GF-D8 (cell line): ENCODE measurements at regions not wholly inside any gene's neighbourhood (a gene's known extent, or its start where the extent isn't known, plus 50 kb on each side); places are given as distances from the start of the nearest gene placed in this dataset.
"Not testable (repeated sequence)": the region's sequence is repeated elsewhere in the genome, so short reads cannot be mapped to it uniquely, and the experiment has no call there.

Source experiments
- DNase-seq: peaks from one replicate; lab custom pipeline; 2025; lab: John Stamatoyannopoulos, UW

DNA sequence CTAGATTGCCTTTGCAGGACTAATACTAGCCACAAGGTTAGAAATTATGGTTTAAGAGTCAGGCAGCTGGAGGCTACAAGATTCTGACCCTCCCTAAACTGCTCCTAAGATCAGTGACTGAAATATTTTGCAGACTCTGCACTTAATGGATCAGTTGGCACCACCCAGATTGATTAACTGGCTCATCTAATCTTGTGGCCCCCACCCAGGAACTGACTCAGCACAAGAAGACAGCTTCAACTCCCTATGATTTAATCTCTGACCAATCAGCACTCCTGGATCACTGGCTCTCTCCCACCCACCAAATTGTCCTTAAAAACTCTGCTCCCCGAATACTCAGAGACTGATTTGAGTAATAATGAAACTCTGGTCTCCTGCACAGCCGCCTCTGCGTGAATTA is 145.4 kb upstream of the LCORL start:
- no peak for DNase-seq

DNA sequence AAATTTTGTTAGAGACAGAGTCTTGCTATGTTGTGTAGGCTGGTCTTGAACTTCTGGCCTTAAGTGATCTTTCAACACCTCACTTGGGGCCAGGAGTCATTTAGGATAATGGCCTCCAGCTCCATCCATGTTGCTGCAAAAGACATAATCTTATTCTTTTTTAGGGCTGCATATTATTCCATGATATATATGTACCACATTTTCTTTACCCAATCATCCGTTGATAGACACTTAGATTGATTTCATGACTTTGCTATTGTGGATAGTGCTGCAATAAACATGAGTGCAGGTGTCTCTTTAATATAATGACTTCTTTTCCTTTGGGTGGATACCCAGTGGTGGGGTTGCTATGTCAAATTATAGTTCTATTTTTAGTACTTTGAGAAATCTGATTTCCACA is 140.9 kb upstream of the LCORL start:
- no peak for DNase-seq

- DNase-seq: not testable (repeated sequence)
Observed at GRCh38 chr4:18159117-18159912, 137.8 kb upstream of the LCORL start.

GRCh38 chr4:18155067-18156041 is 133.8 kb upstream of the LCORL start:
- no peak for DNase-seq

DNA sequence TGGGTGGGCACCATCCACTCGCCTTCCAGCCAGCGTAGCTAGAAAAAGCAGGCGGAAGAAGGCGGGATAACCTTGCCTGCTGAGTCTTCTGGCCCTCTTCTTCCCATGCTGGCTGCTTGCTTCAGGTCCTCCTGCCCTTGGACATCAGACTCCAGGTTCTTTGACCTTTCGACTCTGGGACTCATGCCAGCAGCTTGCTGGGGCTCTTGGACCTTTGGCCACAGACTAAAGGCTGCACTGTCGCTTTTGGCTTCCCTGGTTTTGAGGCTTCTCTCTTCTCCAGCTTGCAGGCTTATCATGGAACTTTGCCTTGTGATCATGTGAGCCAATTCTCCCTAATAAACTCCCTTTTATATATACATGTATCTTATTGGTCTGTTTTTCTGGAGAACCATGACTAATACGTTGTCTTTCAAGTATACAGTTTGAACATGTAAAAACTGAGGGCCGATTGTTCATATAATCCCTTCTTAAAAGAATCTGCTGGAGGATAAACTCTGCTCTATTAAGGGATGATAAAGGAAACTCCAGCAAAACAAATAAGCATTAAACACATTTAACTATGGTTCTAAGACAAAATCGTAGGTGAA is 116.6 kb upstream of the LCORL start:
- no peak for DNase-seq

DNA sequence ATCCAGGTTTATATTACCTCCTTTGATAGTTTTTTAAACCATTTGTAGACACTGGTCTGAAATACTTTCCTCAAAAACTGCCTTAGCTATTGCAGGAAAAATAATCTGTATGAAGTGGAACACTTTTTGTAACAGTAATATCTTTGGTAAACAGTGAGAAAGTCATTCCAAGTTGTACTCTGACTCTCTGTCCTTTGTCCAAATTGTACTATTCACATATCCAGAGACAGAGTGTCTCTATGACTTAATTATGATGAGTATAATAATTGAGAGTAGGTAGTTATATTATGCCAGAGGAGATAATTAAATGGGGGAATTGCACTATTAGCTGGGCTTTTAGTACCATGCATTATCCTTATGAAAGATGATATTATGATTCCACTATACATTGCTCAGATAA is 112.6 kb upstream of the LCORL start:
- no peak for DNase-seq

DNA sequence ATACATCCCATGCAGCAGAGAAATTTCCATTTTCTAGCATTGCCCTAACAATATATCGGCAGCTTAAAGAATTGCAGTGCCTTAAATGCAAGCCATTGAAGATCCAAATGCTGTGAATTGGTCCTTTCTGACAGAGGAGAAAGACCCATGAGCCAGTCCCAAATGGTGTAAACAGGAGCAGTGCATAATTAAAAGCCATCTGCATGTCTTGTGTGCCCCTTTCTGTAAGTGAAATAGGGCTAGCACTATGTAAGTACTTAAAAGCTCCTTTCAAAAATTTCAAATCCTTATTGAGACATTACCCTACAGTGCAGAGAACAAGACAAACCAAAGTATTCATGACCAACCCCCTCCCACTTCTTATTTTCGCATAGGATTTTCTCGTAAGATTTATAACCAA is 108.7 kb upstream of the LCORL start:
- DNase-seq: no peak

- DNase-seq: no peak
Observed at GRCh38 chr4:18128241-18128640, 106.7 kb upstream of the LCORL start.

DNA sequence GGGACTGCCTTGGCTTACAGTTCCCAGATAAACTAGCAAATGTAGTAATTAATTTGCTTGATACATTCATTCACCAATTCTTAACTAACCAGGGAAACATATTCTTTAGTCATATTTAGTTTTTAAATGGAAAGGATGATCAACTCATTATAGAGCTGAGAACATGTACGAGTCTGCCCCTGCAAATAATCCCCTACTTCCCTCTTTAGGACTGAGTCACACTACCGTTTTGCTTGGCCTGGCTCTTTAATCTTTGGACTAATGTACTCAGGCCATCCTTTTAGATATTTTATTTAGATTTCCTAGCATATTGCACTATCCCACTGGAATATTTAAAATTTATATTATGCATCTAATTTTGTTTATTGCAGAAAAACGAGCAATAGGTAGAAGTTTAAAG is 105.5 kb upstream of the LCORL start:
- DNase-seq: no peak

DNA sequence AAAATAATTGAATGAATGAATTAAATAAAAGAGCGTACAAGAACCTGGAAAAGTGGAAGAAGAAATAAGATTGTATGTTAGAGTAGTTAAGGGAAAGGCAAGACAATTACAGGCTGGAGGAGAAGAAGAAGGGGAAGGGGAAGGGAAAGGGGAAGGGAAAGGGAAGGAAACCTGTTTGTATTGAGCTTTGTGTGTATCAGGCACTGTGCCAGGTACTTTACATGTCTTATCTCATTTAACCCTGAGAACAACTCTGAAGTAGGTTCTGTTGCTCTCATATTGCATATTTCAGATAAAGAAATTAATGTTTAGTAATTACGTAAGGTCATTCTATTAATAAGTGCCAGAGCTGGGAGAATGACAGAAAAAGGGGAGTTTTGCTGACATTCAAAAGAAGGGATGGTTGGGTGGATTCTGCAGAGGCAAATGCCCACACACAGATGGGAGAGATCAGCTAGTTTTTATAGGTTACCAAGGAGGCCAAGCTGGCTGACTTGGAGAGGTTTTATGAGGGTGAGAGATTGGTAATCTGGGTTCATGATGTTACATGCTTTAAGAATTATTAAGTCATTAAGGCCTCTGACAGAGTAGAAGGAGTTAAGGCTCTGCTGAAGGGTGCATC is 92.3 kb upstream of the LCORL start:
- no peak for DNase-seq

GRCh38 chr4:18111081-18111480 is 89.5 kb upstream of the LCORL start:
- no peak for DNase-seq

DNA sequence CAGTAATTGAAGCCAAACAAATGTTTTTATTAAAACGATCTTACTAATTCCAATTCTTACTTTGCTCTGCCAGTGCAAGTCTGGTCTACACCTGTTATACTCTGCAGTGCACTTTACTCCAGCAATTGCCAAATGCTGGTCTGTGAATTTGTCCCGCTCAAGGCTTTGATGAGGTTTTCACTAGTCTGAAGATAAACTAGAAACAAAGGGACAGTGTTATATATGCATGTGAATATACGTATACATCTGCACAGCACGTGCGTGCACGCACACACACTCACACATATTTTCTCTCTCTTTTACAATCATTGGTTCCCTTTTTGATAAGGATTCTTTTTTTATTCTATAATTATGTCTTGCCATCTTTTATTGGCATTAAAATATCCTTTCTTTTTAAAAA is 88.5 kb upstream of the LCORL start:
- DNase-seq: no peak

DNA sequence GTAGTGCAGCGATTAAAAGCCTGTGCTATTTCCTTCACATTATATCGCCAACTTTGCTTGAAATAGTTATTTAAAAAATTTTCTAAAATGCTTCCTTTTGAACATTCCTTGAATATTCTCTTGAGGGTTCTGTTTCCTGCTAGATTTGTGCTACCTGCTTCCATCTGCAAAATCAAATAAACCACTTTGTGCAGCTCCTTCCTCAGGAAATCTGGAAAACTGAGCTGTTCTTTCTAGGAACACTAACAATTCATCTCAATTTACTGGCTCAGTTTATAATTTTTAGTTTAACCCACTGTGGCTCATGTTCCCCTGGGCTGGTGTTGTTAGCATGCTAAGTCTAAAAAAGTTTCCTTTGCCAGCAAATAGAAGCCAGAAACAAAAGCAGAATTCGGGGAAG is 88.1 kb upstream of the LCORL start:
- DNase-seq: no peak

- DNase-seq: not testable (repeated sequence)
Observed at GRCh38 chr4:18107848-18108528, 86.4 kb upstream of the LCORL start.

DNA sequence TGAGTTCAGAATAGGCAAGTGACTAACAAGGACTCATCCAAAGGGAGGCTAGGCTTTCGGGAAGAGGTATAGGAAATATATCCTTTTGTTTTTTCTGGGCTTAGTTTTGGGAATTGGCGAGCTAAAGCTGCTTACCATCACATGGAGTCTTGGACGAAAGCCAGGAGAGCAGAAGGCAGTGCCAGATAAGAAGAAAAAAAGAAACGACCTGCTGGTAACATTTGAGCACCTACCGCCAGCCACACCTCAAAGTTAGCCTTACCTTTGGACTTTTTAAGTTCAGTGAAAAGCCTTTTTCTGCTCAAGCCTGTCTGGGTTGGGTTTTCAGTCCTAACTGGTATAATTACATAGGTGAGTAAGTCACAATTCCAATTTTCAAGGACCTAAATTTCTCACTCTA is 85.1 kb upstream of the LCORL start:
- no peak for DNase-seq

DNA sequence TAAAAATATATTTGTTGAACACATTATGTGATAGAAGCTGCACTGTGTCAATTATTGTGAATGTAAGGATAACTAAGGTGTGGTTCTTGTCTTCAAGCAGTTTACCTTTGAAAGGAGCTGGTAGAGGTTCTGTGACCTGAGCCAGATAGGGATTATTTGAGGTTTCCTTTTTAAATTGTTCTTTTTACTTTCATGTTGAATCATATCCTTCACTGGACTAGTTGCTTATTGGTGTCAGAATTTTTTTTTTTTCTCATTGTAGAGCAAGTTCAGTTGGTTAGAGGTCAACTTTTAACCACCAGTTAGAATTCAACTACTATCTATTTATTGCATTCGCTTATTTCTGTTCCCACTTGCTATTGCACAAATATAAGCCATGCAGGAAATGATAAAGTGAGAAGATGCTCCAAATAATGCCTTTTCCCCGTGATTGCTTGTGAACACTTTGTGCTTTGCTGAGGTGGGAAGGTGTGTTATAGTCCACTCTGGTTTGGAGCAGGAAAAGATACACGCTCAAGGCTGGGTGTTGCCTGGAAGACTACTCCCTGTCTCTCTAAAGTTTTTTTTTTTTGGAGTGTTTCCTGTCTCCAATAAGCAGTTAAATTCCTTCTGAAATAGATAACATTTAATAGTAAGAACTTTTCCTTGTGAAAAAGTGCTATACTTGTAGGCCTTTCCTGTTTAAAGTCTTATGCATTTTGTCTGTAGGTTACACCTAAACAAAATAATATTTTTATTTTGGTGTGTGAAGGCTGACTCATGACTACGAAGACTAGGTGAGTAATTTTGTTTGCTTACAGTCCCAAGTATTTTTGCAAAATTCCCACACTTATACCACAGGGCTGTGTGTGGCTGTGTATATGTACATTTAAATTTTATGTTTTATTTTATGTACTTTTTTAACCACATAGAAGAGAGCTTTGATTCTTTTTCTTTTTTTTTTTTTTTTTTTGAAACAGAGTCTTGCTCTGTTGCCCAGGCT is 83.8 kb upstream of the LCORL start:
- DNase-seq: no peak

GRCh38 chr4:18103876-18104605 is 82.5 kb upstream of the LCORL start:
- no peak for DNase-seq

DNA sequence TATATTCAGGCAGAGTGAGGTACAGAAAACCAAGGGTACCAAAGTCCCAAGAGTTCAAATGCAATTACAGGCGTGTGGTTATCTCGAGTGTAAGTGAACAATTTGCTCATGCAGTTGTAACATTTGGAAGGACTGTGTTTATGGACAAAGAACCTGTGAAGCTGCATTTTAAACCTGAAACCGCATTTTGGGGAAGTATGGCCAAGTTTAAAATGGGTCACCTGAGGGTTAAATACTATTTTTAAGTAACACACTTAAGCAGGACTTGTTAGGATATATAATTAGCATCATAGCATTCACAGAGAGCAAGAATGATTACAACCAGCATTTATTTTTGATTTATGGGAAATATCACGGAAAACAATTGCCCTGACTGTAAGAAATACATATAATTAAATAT is 79.1 kb upstream of the LCORL start:
- no peak for DNase-seq

GRCh38 chr4:18090447-18090846 is 68.9 kb upstream of the LCORL start:
- DNase-seq: not testable (repeated sequence)

DNA sequence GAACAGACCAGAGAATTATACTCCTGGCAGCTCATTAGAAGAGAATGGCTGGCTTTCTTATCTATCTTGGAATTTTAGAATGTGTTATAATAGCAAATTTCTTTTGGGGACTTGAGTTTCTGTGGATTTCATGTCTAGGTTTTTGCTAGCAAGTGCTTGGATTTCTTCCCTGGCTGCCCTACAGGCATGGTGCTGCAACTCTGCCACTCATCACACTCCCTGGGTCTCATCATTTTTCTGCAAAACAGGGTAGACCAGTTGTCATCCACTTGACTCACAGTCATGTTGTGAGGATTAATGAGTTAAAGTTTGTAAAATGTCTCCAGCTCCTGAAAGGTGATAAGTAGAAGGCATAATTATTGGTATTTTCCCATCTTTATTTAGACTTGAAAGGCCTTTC is 60.7 kb upstream of the LCORL start:
- DNase-seq: no peak
